GM18870 (cell line): ENCODE measurements at regions not wholly inside any gene's neighbourhood (a gene's known extent, or its start where the extent isn't known, plus 50 kb on each side); places are given as distances from the start of the nearest gene placed in this dataset.

Experiments used
- ATAC-seq: cut with Tn5 transposase; IDR thresholded peaks from one replicate; pipeline ENCODE4 v1.9.1; 2021; ENCODE audit warnings: moderate library complexity; ENCODE audit not compliant: unreplicated experiment

DNA sequence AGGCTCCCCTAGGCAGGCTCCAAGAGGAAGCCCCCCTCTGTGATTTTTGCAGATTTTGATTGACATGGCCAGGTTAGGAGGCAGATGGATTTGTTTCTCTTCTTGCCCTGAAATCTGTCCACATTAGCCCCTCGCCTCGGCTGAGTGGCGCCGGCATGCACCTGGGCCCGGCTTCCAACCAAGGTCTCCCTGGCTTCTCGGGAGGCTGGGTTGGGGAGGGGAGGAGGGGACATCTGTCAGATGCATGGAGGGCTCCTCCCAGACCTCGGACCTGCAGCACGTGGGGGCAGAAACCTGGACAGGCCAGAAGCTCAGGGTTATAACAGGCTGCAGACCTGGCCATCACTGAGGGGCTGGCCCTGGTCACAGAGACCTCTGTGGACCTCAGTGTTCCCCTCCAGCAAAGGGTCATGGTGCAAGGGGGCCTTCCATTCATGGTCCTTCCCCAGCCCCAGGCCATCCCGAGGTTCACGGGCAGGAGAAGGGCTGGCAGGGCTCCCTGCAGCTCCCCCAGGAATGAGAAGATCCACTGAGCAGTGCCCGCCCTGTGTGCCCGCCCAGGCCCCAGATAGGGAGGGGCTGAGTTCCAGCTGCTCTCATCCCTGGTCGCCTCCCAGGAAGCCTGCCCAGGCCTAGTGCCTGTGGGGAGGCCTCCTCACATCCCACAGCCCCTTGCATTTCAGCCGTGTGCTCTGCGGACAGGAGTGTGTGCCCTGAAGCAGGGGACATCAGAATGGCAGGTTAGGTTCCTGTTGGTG lies 747.8 kb downstream of the BRD1 start:
- ATAC-seq, result no peak

DNA sequence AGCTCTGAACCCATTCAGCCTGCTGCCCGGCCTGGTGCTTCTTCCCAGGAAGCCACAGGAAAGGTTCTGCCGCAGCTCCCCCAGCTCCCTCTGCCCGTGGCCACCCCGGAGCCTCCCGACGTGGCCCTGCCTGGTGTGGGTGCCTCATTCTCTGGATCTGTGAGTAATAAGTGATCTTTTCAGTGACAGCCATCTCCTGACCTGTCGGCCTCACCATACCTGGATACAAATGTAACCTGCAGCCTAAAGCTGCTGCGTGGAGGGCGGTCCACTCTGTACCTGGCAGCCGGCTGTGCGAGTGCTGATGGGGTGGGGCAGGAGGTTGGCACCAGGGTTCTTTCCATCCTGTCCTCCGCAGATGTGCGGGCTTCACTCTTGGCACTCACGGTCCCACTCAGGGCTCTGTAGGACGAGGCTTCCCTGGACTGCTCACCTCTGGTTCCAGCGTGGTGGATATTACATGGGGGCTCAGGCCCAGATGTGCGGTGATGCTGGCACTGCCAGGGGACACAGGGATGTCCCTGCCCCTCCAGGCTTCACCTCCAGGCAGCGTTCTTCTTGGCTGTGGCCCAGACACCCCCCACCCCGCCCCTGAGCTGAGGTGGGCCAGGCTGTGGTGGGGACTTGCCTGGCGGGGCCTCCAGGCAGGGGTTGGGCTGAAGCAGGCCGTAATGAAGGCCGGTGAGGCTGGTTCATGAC lies 748.5 kb downstream of the BRD1 start:
- ATAC-seq, result no peak

DNA sequence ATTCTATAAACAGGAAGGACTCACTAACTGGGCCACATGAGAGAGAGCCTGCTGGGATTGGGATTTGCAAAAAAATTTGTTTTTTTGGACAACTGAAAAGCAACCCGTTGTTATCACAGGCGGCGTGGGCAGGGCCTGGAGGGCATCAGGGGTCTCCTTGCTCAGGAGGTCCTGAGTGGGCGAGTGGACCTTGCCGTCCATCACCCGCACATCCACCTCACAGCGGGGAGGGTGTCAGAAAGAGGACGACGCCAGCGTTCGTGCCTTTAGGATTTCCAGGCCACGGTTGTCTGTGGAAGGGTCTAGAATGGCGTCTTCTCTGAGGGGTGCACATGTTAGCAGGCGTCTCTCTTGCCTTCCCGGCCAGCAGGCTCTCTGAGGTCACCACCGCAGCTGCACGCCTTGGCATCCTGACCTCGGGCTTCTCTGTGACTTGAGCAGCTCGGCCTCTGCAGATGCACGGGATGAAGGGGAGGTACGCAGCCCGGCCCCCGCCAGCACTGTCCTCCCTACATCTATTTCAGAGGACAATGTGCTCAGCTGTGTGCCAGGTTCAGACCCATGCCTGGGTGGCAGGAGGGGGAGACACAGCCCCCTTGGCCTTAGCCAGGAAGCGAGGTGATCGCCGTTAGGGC lies 749.5 kb downstream of the BRD1 start:
- no peak for ATAC-seq

DNA sequence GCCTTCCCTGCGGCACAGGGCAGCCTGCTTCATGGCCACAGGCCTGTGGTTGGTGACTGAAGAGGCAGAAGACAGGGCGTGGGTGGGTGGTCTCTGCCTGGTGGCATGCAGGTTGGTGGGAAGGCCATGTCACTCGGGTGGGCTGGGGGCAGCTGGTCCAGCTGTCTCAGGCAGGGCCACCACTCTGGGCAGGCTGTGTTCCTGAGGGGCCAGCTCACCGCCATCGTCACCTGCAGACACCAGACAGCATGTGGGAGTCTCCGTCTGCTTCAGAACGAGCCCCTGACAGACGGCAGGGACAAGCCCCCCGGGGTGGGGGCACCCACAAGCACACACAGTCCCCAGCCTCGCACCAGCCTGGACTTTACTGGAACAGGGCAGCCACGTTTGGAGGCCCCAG lies 750.1 kb downstream of the BRD1 start:
- no peak for ATAC-seq

DNA sequence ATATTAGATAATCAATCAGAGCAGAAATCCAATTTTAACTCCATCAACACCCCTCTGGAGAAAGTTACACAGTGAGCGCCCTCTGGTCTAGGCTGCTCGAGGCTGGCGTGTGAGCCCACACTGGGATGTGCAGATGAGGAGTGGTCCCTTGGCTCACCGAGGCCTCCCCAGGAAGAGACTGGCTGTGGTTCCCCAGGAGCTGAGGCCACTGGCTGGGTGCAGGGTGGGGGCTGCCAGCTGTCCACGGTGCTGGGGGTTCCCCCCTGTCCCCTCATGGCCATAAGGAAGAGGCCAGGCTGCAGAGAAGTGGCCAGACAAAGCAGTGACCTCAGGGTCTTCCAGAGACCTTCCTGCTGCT lies 750.7 kb downstream of the BRD1 start:
- no peak for ATAC-seq

DNA sequence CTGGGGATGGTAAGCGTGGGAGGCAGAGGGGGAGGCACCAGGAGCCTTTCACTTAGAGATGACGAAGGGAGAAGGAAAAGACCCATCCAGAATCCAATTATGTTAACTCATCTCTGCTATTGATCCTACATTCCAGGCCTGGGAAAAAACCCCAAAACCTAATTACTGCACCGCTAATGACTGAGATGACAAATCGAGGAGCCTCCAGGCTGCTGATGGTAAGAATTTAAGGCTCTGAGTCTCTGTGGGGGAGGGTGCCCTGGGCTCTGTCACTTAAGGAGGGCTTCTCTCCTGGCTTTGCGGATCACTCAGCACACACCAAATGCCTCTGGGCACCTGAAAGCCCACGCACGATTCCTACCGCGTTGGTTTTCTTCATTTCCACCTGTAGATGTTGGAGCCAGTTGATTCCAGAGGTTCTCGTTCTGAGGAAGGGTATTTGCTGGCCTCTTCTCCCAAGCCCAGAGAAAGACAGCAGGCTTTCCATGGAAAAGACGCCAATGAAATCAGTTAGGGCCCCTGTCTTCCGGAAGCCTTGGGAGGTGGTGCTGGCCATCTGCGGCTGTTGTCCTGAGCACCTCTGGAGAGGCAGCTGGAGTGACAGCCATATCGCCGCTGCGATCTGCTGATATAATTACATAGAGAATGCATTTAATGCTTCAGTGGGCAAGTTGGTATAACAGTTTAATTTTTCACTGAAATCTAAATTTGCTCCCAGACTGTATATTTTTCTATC lies 751.2 kb downstream of the BRD1 start:
- no peak for ATAC-seq

DNA sequence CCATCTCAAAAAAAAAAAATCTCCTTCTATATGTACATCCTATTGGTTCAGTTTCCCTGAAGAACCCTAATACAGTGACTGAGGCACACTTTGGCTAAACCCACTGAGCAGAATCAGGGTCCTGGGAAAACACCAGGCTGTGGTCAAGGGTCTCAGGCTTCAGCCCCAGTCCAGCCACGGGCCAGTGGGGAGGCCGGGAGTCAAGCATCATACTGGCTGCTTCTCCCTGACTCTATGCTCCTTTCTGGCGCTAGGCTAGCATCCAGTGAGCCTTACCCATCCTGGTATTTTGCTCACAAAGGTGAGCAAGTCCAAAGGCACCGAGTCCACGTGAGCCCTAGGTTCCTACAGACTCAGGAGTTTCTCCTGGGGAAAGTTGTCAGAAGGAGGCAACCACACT lies 752.5 kb downstream of the BRD1 start:
- ATAC-seq, result no peak

DNA sequence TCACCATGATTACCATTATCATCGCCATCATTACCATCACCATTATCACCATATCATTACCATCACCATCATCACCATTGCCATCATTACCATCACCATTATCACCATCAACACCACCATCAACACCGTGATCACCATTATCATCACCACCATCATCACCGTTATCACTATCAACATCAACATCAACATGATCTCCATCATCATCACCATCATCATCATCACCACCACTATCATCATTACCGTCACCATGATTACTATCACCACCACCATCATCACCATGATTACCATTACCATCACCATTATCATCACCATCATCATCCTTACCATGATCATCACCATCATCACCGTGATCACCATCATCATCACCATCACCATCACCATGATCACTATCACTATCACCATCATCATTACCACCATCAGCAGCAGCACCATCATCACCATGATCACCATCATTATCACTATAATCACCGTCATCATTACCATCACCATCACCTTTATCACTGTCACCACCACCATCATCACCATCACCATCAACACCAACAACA lies 753.7 kb downstream of the BRD1 start:
- ATAC-seq, result no peak

DNA sequence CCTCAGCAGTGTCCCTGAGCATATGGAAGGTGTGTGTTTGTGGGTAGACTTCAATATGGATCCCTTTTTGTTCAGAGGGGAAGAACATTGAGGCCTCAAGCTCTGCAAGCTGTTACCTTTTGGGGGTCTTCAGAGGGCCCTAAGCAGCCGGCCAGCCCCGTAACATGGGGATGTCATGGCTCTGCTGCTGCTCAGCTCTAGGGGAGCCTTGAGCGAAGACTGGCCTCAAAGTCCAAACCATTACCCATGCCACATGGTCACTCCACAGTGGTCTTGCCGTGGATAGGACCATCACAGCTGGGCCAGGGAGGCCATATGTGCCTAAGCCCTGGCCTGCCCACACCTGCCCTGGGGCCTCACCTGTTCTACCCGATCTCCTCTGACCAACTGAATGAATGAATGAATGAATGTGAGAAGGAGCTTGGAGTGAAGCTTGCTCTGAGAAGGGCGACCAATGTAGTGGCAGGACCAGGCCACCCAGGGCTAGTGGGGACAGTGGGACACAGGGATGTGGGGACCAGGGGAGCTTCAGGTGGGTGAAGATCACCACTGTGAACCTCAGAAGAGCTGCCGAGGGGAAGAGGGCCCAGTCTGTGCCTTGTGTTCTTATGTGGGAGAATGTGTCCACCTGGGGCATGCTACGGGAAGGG lies 754.6 kb downstream of the BRD1 start:
- ATAC-seq, result no peak

DNA sequence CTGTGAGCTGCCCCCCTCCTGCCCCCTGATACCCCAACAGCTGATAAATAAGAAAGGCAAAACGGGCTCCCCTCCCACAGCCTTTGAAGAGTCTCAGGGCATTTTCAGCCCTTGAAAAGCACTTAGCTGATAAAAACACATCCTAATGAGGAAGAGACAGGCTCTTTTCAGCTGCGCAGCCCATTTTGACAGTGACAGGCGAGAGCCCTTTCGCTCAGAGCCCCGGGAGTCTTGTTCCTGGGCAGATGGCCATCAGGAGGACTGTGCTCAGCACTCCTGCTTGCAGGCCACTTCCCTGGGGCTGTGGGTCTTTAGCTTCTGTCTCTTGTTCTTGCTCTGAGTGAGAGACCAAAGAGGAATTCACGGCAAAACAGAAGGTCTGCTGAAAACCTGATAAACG lies 757.2 kb downstream of the BRD1 start:
- no peak for ATAC-seq

DNA sequence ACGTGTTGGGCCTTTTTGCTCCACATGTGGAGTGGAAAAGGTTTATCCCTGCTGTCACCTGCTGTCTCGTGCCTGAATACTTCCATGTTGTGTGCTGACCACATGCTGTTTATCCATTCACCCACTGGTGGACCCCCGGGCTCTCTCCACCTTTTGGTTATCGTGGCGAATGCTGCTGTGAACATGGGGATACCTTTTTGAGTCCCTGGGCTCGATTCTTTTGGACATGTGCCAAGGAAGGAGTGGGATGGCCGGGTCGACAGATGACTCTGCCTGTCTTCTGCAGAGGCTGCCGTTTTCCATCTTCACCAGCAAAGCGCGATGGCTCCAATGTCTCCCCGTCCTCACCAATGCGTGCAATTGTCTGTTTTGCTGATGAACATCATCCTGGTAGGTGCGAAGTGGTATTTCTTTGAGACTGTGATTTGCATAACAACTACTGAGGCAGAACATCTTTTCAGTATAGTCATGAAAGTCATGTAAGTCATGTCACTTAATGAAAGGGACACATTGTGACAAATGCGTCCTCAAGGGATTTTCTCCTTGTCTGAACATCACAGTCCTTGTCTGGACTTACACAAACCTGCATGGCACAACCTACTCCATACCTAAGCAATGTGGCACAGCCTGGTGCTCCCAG lies 758.7 kb downstream of the BRD1 start:
- no peak for ATAC-seq

DNA sequence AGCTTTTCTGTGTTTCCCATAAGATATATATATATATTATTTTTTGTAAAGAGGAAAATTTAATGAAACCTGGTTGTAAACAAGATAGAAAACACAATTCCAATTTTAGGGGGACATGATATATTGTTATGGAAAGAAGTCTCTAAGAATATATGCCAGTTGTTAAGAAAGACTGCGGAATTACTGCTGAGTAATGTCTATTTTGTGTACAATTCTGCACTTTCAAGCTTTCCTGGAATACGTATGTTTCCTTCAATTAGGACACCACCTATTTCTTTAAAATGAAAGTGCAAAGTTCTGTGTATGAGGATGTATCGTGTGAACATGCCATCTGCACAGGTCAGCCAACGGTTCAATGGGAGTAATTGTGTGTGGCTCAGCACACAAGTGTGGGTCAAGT lies 760.2 kb downstream of the BRD1 start:
- no peak for ATAC-seq

DNA sequence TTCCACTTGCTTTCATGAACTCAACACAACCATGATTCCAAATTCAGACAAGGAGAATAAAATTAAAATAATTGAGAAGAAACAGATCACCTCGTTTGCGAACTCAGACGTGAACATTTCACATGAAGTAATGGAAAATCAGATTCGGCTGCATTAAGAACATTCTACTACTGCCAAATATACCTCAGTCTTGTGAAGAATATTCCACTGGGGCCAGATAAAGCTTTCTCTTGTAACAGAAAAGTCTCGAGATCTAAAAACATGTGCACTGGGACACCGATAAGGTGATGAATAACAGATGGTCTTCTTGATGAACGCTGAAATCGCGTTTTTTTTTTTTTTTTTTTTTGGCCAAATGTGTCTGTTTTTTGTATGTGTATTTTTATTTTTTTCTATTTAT lies 761.1 kb downstream of the BRD1 start:
- ATAC-seq, result no peak

DNA sequence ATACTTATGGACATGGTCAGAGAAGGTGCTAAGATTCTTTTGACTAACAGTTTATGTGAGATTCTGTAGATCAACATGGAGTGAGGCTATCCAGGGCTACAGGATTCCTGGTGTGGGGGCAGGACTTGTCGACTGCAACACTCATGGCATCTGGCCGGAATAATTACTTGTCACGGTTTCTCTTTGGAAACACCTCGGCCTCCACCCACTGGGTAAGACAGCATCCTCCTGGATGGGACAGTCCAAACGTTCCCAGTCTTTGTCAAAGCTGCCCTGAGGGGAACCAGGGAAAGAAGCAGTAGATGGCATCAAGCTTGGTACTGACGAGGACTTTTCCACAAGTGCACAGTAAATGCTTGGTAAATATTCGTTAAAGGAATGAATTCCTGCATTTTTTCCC lies 762.8 kb downstream of the BRD1 start:
- no peak for ATAC-seq

DNA sequence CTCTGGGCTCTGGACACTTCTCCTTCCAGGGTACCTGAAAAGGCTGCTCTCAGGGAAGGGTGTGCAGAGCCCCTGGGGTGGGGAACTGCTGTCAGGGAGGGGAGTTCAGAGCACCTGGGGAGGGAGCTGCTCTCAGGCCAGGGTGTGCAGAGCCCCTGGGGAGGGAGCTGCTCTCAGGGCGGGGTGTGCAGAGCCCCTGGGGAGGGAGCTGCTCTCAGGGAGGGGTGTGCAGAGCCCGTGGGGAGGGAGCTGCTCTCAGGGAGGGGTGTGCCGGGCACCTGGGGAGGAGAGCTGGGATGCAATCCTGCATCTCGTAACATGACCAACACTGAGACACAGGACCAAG lies 764.2 kb downstream of the BRD1 start:
- ATAC-seq, result no peak

DNA sequence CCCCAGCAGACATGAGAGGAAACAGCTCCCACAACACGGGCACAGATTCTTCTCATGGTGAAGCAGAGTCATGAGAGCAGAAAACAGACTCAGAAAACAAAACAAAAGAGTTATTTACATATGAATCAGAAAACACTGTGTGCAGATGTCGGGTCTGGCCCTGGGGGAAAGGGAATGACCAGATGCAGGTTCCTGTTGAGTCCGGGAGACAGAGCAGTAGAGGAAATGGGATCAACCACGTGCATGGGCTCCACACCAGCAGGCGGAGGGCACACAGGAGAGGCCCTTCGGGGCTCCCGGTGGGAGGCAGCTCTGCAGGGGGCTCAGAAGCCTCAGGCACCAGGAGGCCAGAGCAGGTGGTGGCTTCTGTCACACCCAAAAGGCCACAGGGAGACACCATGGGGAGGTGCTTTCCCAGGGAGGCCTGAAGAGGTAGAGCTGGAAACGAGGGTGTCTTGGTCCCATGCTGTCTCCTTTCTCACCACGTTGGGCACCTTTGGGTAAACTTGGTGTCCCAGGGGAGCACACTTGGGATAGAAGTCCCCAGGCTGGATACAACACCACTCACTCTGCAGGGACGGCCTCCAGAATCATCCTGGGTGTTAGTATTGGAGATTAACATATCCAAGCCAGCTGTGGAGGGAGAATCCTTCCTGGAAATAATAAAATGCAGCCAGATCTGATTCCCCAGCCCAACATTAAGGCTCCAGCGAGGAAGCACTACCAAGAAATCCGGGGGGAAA lies 764.7 kb downstream of the BRD1 start:
- no peak for ATAC-seq

DNA sequence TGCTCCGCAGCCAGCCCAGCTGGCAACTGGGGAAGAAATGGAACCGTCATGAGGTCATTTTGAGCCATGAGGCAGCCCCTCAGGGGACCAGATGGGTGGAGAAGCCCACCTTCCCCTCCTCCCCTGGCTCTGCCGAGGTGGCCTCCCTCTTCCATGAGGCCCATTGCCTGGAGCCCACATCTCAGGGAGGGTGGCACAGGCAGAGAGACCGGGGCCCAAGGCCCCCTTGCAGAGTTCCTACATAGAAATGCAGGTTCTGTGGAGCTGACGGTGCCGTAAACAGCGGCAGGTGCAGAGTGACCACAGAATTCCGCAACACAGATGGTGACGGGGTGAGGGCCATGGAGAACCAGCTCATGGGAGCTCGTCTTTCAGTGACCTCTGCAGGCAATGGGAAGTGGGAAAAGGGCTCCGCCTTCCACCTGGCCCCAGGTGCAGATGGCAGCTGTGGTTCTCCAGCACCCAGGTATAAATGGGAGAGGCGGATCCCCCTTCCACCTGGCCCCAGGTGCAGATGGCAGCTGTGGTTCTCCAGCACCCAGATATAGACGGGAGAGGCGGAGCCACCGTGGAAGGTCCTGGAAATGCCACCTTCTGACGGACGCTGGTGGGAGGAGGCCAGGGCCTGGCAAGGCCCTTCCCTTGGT lies 765.4 kb downstream of the BRD1 start:
- ATAC-seq, result no peak

DNA sequence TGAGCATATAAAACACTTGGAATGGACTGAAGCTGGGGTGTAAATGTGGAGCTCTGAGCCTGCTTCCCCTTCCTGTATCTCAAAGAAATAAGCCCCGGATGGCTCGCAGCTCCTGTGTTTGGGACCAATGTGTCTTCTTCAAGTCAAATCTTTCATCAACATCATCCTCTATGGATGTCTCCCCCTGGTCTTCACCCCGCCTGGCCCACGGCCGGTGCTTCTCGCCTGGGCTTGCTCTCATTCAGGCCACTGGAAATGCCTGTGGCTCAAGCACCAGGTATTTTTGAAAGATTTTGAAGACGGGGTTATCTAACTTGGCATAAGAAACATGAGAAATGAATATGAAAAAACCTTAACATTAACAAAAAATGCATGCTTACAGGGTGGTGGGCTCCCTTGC lies 769.8 kb downstream of the BRD1 start:
- ATAC-seq, result no peak

DNA sequence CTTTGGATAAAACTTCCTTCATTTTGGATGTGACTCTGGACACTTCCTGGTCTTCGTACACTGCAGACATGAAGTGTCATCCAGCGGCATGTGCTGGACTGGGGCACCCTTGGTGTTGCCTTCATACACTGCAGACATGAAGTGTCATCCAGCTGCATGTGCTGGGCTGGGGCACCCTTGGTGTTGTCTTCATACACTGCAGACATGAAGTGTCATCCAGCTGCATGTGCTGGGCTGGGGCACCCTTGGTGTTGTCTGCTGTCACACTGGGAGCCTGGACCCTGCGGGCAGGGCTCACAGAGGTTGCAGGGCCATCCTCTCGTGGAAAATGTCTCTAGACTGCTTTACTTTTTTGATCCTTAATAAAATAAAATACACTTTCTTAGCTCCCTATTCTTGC lies 771.4 kb downstream of the BRD1 start:
- ATAC-seq, result no peak
